ENCODE measurements at regions not wholly inside any gene's neighbourhood (a gene's known extent, or its start where the extent isn't known, plus 50 kb on each side); places are given as distances from the start of the nearest gene placed in this dataset.

DNA sequence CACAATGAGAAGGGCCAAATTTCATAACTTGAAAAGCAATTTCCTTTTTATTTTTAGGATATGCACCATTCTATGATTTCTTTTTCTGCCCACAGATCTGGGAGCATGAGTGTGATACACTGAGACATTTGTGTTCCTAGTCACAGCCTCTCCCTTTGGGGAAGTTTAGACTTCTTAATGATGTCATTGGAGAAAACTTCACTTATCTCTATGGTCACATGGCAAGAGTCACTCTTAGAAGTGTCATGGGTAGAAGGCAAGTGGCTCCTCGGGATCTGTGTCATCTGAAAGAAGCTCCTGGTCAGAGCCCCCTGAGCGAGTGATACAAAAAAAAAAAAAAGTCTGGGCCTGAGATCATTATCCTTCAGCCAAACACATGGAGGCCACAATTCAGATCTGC is 62.5 kb upstream of the LGALSL start (continued):
- TF ChIP-seq, protein P1, sequence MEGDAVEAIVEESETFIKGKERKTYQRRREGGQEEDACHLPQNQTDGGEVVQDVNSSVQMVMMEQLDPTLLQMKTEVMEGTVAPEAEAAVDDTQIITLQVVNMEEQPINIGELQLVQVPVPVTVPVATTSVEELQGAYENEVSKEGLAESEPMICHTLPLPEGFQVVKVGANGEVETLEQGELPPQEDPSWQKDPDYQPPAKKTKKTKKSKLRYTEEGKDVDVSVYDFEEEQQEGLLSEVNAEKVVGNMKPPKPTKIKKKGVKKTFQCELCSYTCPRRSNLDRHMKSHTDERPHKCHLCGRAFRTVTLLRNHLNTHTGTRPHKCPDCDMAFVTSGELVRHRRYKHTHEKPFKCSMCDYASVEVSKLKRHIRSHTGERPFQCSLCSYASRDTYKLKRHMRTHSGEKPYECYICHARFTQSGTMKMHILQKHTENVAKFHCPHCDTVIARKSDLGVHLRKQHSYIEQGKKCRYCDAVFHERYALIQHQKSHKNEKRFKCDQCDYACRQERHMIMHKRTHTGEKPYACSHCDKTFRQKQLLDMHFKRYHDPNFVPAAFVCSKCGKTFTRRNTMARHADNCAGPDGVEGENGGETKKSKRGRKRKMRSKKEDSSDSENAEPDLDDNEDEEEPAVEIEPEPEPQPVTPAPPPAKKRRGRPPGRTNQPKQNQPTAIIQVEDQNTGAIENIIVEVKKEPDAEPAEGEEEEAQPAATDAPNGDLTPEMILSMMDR (IDR thresholded peaks at IDR 0.05), result no peak
- TF ChIP-seq FOXJ3 (CRISPR knock-in tag; IDR thresholded peaks at IDR 0.05) (no peak), MEF2A (IDR thresholded peaks at IDR 0.05; ENCODE audit: borderline replicate concordance, low read depth) (no peak), TCF12 (IDR thresholded peaks at IDR 0.05) (no peak)

DNA sequence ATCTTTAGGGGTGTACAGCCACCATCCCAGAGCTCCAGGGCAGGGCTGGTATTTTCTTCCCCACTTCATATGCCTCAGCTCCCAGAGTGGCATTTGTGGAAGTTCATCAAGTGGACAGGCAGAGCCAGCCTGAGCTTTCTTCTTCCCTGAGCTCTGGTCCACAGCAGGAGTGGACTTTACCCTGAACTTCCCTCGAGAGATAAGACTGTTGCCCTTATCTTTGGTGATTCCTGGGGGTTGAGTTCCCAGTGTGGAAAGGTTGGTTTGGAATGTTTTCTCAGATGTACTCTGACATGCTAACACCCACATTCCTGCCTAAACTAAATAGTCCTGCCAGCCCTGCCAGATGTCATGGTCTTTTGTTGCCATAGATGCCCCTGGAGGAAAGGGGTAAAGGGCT is 62.0 kb upstream of the LGALSL start:
- Histone ChIP-seq H3K4me3 (ENCODE audit: low read depth in 2 of 2, low read length in 1 of 2) (no peak overlapping the region), H3K9me3 (peaks cover 12% of the 10 kb centered on the region; the same call in 1 of the 2 replicates), H3K79me2 (ENCODE audit: insufficient read depth) (no peaks in the 10 kb centered on the region), H3K9me2 (no peaks in the 10 kb centered on the region), H3K27me3 (ENCODE audit: insufficient read depth) (no peaks in the 10 kb centered on the region), H3K4me1 (ENCODE audit: control insufficient read depth in 1 of 2, insufficient read depth in 2 of 2, low read depth in 1 of 2, low read length in 1 of 2) (no peaks in the 10 kb centered on the region; a peak in 1 of 4 replicates), H3F3A (replicated peaks; ENCODE audit: insufficient read depth) (no peaks in the 10 kb centered on the region), H4K20me1 (ENCODE audit: insufficient read depth) (no peaks in the 10 kb centered on the region), H3K27ac (ENCODE audit: low read depth in 2 of 2, low read length in 1 of 2) (no peak overlapping the region), H2AFZ (ENCODE audit: low read depth) (no peak overlapping the region), H3K4me2 (no peak overlapping the region), H3K36me3 (replicated peaks in 1 of 2; ENCODE audit: control insufficient read depth in 1 of 2, insufficient read depth in 2 of 2, low read length in 1 of 2) (no peaks in the 10 kb centered on the region), H3K9ac (no peak overlapping the region)
- no peak for DNase-seq
- TF ChIP-seq TCF12 (IDR thresholded peaks at IDR 0.05) (no peak), ELF1 (IDR thresholded peaks at IDR 0.05) (no peak), RAD21 (IDR thresholded peaks at IDR 0.05; ENCODE audit: low read length) (no peak), FOXJ3 (CRISPR knock-in tag; IDR thresholded peaks at IDR 0.05) (no peak), RCOR1 (IDR thresholded peaks at IDR 0.05; ENCODE audit: low read length) (no peak), CHD2 (IDR thresholded peaks at IDR 0.05; ENCODE audit: low read length, partially characterized antibody) (no peak), TEAD4 (IDR thresholded peaks at IDR 0.05; ENCODE audit: borderline replicate concordance, insufficient read depth) (no peak), NRF1 (IDR thresholded peaks at IDR 0.05; ENCODE audit: low read depth, low read length) (no peak)
- TF ChIP-seq, protein P2, sequence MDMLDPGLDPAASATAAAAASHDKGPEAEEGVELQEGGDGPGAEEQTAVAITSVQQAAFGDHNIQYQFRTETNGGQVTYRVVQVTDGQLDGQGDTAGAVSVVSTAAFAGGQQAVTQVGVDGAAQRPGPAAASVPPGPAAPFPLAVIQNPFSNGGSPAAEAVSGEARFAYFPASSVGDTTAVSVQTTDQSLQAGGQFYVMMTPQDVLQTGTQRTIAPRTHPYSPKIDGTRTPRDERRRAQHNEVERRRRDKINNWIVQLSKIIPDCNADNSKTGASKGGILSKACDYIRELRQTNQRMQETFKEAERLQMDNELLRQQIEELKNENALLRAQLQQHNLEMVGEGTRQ (IDR thresholded peaks at IDR 0.05; ENCODE audit: borderline replicate concordance, low read depth, low read length), result no peak
- POLR2A ChIA-PET, result no interaction called here
- WGBS (ENCODE audit: low lambda C conversion rate), result 18% methylated on average over 1 of the region's 1 CpG
- CTCF ChIA-PET, result no interaction called here

DNA sequence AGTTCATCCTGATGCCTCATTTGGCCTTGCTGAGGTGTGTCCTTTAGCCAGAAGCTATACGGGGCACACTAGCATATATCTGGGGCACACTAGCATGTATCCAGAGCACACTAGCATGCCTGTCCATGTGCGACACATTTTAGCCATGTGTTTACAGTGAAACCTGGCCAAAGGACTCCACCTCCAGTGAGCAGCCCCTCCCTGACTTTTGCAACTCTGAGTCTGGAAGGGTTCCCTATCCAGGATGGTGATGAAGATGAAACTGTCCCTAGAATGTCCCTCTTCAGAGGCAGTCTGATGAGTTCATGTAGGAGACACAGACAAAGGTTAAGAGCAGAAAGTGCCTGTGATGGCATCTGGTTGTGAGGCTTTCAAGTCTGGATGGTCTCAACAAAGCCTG is 61.4 kb upstream of the LGALSL start:
- no peaks in the 10 kb centered on the region; a peak in 1 of 4 replicates for H3K4me1 ChIP-seq (ENCODE audit: control insufficient read depth in 1 of 2, insufficient read depth in 2 of 2, low read depth in 1 of 2, low read length in 1 of 2)
- H3K4me2 ChIP-seq, result no peak overlapping the region
- no peaks in the 10 kb centered on the region for H3K27me3 ChIP-seq (ENCODE audit: insufficient read depth)
- H3K79me2 ChIP-seq (ENCODE audit: insufficient read depth), result no peaks in the 10 kb centered on the region
- H3K9me2 ChIP-seq, result no peaks in the 10 kb centered on the region
- ChIA-PET CTCF (no interaction called here), POLR2A (no interaction called here)
- no peak overlapping the region for H3K27ac ChIP-seq (ENCODE audit: low read depth in 2 of 2, low read length in 1 of 2)
- no peak overlapping the region for H3K9ac ChIP-seq
- DNase-seq, result no peak
- no peaks in the 10 kb centered on the region for H3K36me3 ChIP-seq (replicated peaks in 1 of 2; ENCODE audit: control insufficient read depth in 1 of 2, insufficient read depth in 2 of 2, low read length in 1 of 2)
- peaks cover 12% of the 10 kb centered on the region; the same call in 1 of the 2 replicates for H3K9me3 ChIP-seq
- no peak overlapping the region for H3K4me3 ChIP-seq (ENCODE audit: low read depth in 2 of 2, low read length in 1 of 2)
- no peaks in the 10 kb centered on the region for H3F3A ChIP-seq (replicated peaks; ENCODE audit: insufficient read depth)
- 49% methylated on average over 2 of the region's 2 CpGs for WGBS (ENCODE audit: low lambda C conversion rate)
- no peaks in the 10 kb centered on the region for H4K20me1 ChIP-seq (ENCODE audit: insufficient read depth)
- H2AFZ ChIP-seq (ENCODE audit: low read depth), result no peak overlapping the region
- no peak for TF ChIP-seq FOXJ3 (CRISPR knock-in tag; IDR thresholded peaks at IDR 0.05)
- no peak for TF ChIP-seq TCF12 (IDR thresholded peaks at IDR 0.05)
- no peak for TF ChIP-seq RXRA (IDR thresholded peaks at IDR 0.05; ENCODE audit: borderline replicate concordance, low read depth)
- TF ChIP-seq, protein P1 (IDR thresholded peaks at IDR 0.05), result no peak
- no peak for TF ChIP-seq EP300 (IDR thresholded peaks at IDR 0.05; ENCODE audit: borderline replicate concordance in 1 of 2, low read depth in 1 of 2, low read length in 1 of 2)
- TF ChIP-seq, protein P3, sequence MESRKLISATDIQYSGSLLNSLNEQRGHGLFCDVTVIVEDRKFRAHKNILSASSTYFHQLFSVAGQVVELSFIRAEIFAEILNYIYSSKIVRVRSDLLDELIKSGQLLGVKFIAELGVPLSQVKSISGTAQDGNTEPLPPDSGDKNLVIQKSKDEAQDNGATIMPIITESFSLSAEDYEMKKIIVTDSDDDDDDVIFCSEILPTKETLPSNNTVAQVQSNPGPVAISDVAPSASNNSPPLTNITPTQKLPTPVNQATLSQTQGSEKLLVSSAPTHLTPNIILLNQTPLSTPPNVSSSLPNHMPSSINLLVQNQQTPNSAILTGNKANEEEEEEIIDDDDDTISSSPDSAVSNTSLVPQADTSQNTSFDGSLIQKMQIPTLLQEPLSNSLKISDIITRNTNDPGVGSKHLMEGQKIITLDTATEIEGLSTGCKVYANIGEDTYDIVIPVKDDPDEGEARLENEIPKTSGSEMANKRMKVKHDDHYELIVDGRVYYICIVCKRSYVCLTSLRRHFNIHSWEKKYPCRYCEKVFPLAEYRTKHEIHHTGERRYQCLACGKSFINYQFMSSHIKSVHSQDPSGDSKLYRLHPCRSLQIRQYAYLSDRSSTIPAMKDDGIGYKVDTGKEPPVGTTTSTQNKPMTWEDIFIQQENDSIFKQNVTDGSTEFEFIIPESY (IDR thresholded peaks at IDR 0.05; ENCODE audit: borderline replicate concordance, low read depth), result no peak
- no peak for TF ChIP-seq GABPA (IDR thresholded peaks at IDR 0.05; ENCODE audit: low read depth)
- no peak for TF ChIP-seq EZH2phosphoT487 (IDR thresholded peaks at IDR 0.05; ENCODE audit: borderline replicate concordance, low read depth)
- no peak for TF ChIP-seq MXI1 (IDR thresholded peaks at IDR 0.05; ENCODE audit: low read depth, low read length)
- TF ChIP-seq, protein P4, sequence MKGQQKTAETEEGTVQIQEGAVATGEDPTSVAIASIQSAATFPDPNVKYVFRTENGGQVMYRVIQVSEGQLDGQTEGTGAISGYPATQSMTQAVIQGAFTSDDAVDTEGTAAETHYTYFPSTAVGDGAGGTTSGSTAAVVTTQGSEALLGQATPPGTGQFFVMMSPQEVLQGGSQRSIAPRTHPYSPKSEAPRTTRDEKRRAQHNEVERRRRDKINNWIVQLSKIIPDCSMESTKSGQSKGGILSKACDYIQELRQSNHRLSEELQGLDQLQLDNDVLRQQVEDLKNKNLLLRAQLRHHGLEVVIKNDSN (IDR thresholded peaks at IDR 0.05; ENCODE audit: borderline replicate concordance, low read depth), result no peak
- no peak for TF ChIP-seq NFIC (IDR thresholded peaks at IDR 0.05; ENCODE audit: borderline replicate concordance)
- TF ChIP-seq TEAD4 (IDR thresholded peaks at IDR 0.05; ENCODE audit: borderline replicate concordance, insufficient read depth), result no peak

Data from SK-N-SH (cell line).